HG03064 (cell line): ENCODE measurements at regions not wholly inside any gene's neighbourhood (a gene's known extent, or its start where the extent isn't known, plus 50 kb on each side); places are given as distances from the start of the nearest gene placed in this dataset.
"Not testable (repeated sequence)": the region's sequence is repeated elsewhere in the genome, so short reads cannot be mapped to it uniquely, and the experiment has no call there.

Source experiments
- ATAC-seq: cut with Tn5 transposase; IDR thresholded peaks from one replicate; pipeline ENCODE4 v1.9.1; 2021; ENCODE audit warnings: low read depth; ENCODE audit not compliant: unreplicated experiment

GRCh38 chr13:79997244-79997643 lies 343.7 kb downstream of the SPRY2 start:
- no peak for ATAC-seq

- ATAC-seq, result no peak
These were observed 345.6 kb downstream of the SPRY2 start for GRCh38 chr13:79995334-79995733.

GRCh38 chr13:79992111-79992510 lies 348.8 kb downstream of the SPRY2 start:
- no peak for ATAC-seq

GRCh38 chr13:79990048-79990447 lies 350.9 kb downstream of the SPRY2 start:
- no peak for ATAC-seq

GRCh38 chr13:79989217-79989661 lies 351.7 kb downstream of the SPRY2 start:
- ATAC-seq, result no peak

- no peak for ATAC-seq
These were observed 352.4 kb downstream of the SPRY2 start for GRCh38 chr13:79988573-79988972.

- no peak for ATAC-seq
These were observed 353.2 kb downstream of the SPRY2 start for GRCh38 chr13:79987761-79988160.

- ATAC-seq, result no peak
These were observed 353.6 kb downstream of the SPRY2 start for GRCh38 chr13:79987323-79987722.

GRCh38 chr13:79986890-79987289 lies 354.0 kb downstream of the SPRY2 start:
- ATAC-seq, result no peak

- not testable (repeated sequence) for ATAC-seq
These were observed 365.8 kb downstream of the SPRY2 start for GRCh38 chr13:79974935-79975650.

- no peak for ATAC-seq
These were observed 367.4 kb downstream of the SPRY2 start for GRCh38 chr13:79973533-79973963.

- ATAC-seq, result no peak
These were observed 368.8 kb downstream of the SPRY2 start for GRCh38 chr13:79972066-79972569.

- ATAC-seq, result no peak
These were observed 374.4 kb downstream of the SPRY2 start for GRCh38 chr13:79966493-79966895.

GRCh38 chr13:79966059-79966458 lies 374.9 kb downstream of the SPRY2 start:
- no peak for ATAC-seq

GRCh38 chr13:79946556-79946955 lies 394.4 kb downstream of the SPRY2 start:
- ATAC-seq, result no peak

- no peak for ATAC-seq
These were observed 397.4 kb downstream of the SPRY2 start for GRCh38 chr13:79943346-79944023.

GRCh38 chr13:79941752-79942151 lies 399.2 kb downstream of the SPRY2 start:
- no peak for ATAC-seq

- ATAC-seq, result no peak
These were observed 401.2 kb downstream of the SPRY2 start for GRCh38 chr13:79939689-79940088.

- ATAC-seq, result no peak
These were observed 403.1 kb downstream of the SPRY2 start for GRCh38 chr13:79937771-79938216.

GRCh38 chr13:79937311-79937710 lies 403.6 kb downstream of the SPRY2 start:
- ATAC-seq, result no peak

GRCh38 chr13:79936368-79937136 lies 404.4 kb downstream of the SPRY2 start:
- ATAC-seq, result no peak
